Nephron progenitor cell (in vitro differentiated cells): ENCODE measurements at regions not wholly inside any gene's neighbourhood (a gene's known extent, or its start where the extent isn't known, plus 50 kb on each side); places are given as distances from the start of the nearest gene placed in this dataset.

Source experiments
- DNase-seq: peaks from one replicate; pipeline ENCODE4 v3.0.0; 2021
- H3K27ac Mint-ChIP-seq: 2 replicates; pipeline ENCODE4 v1.8.0; 2021; ENCODE audit warnings: mild to moderate bottlenecking, moderate library complexity, mixed read lengths
- H3K27me3 Mint-ChIP-seq: 2 replicates; pipeline ENCODE4 v1.8.0; 2021; ENCODE audit warnings: mild to moderate bottlenecking, low read depth, mixed read lengths; ENCODE audit not compliant: poor library complexity
- H3K36me3 Mint-ChIP-seq: 2 replicates; pipeline ENCODE4 v1.8.0; 2021; ENCODE audit warnings: low read depth, mixed read lengths
- H3K4me1 Mint-ChIP-seq: 2 replicates; pipeline ENCODE4 v1.8.0; 2021; ENCODE audit warnings: mixed read lengths
- H3K4me3 Mint-ChIP-seq: 2 replicates; pipeline ENCODE4 v1.8.0; 2021; ENCODE audit warnings: mild to moderate bottlenecking, moderate library complexity, mixed read lengths
- H3K9me3 Mint-ChIP-seq: 2 replicates; pipeline ENCODE4 v1.8.0; 2021; ENCODE audit warnings: mild to moderate bottlenecking, moderate library complexity, mixed read lengths
- CTCF ChIP-seq: fragments of 200-600 bp; sonication (generic); IDR thresholded peaks from 2 replicates; pipeline ENCODE4 v1.5.0; 2021; ENCODE audit warnings: antibody characterized with exemption

- no peaks in the 10 kb centered on the region for H3K36me3 Mint-ChIP-seq
- H3K4me1 Mint-ChIP-seq, result peaks cover 16% of the 10 kb centered on the region
- no peak for TF ChIP-seq CTCF
- no peak for DNase-seq
- H3K4me3 Mint-ChIP-seq, result no peak overlapping the region
- peaks cover 3% of the 10 kb centered on the region for H3K27me3 Mint-ChIP-seq
- H3K27ac Mint-ChIP-seq, result no peak overlapping the region
- H3K9me3 Mint-ChIP-seq, result no peaks in the 10 kb centered on the region
Observed at GRCh38 chr3:168975576-168975975, 687.9 kb downstream of the MECOM start.

- no peak for DNase-seq
- H3K9me3 Mint-ChIP-seq, result no peaks in the 10 kb centered on the region
- H3K27ac Mint-ChIP-seq, result no peak overlapping the region
- peaks cover 16% of the 10 kb centered on the region for H3K4me1 Mint-ChIP-seq
- H3K27me3 Mint-ChIP-seq, result peaks cover 3% of the 10 kb centered on the region
- no peak for TF ChIP-seq CTCF
- H3K36me3 Mint-ChIP-seq, result no peaks in the 10 kb centered on the region
- H3K4me3 Mint-ChIP-seq, result no peak overlapping the region
Observed at GRCh38 chr3:168974617-168975403, 688.7 kb downstream of the MECOM start.

- H3K27ac Mint-ChIP-seq, result no peak overlapping the region
Observed at GRCh38 chr3:168973897-168974296, 689.6 kb downstream of the MECOM start.

GRCh38 chr3:168973206-168973605 is 690.3 kb downstream of the MECOM start:
- H3K4me3 Mint-ChIP-seq, result no peak overlapping the region
- H3K27ac Mint-ChIP-seq, result no peak overlapping the region
- peaks cover 3% of the 10 kb centered on the region for H3K27me3 Mint-ChIP-seq
- H3K36me3 Mint-ChIP-seq, result no peaks in the 10 kb centered on the region
- no peaks in the 10 kb centered on the region for H3K9me3 Mint-ChIP-seq
- no peak for DNase-seq
- peaks cover 14% of the 10 kb centered on the region for H3K4me1 Mint-ChIP-seq
- TF ChIP-seq CTCF, result no peak

More at GRCh38 chr3:168973897-168974296, 689.6 kb downstream of the MECOM start:
- DNase-seq, result no peak
- no peaks in the 10 kb centered on the region for H3K36me3 Mint-ChIP-seq
- H3K27me3 Mint-ChIP-seq, result peaks cover 3% of the 10 kb centered on the region
- no peak for TF ChIP-seq CTCF
- peaks cover 16% of the 10 kb centered on the region for H3K4me1 Mint-ChIP-seq
- no peak overlapping the region for H3K4me3 Mint-ChIP-seq
- H3K9me3 Mint-ChIP-seq, result no peaks in the 10 kb centered on the region

- no peak for TF ChIP-seq CTCF
- H3K36me3 Mint-ChIP-seq, result no peaks in the 10 kb centered on the region
- H3K27ac Mint-ChIP-seq, result no peak overlapping the region
- H3K4me1 Mint-ChIP-seq, result no peaks in the 10 kb centered on the region
- no peaks in the 10 kb centered on the region for H3K27me3 Mint-ChIP-seq
- no peaks in the 10 kb centered on the region for H3K9me3 Mint-ChIP-seq
- DNase-seq, result no peak
- no peak overlapping the region for H3K4me3 Mint-ChIP-seq
Observed at GRCh38 chr3:168968609-168969008, 694.9 kb downstream of the MECOM start.

GRCh38 chr3:168964736-168965135 is 698.8 kb downstream of the MECOM start:
- Mint-ChIP-seq H3K9me3 (no peaks in the 10 kb centered on the region), H3K4me1 (no peaks in the 10 kb centered on the region), H3K4me3 (no peak overlapping the region), H3K27me3 (no peaks in the 10 kb centered on the region), H3K36me3 (no peaks in the 10 kb centered on the region), H3K27ac (no peak overlapping the region)
- no peak for DNase-seq
- TF ChIP-seq CTCF, result no peak
